H1 (cell line): ENCODE measurements at regions not wholly inside any gene's neighbourhood (a gene's known extent, or its start where the extent isn't known, plus 50 kb on each side); places are given as distances from the start of the nearest gene placed in this dataset.

Experiments used
- CEBPB ChIP-seq: IDR thresholded peaks from 2 replicates; pipeline ENCODE4 v1.6.1; 2012; ENCODE audit warnings: low read depth, low read length
- EP300 ChIP-seq, 2 experiments: IDR thresholded peaks; 1 replicate in 1 of 2; 2 replicates in 1 of 2; pipeline ENCODE4 v1.6.1; 2011 to 2012; ENCODE audit warnings: low read depth in 2 of 2, low read length in 2 of 2, mild to moderate bottlenecking in 2 of 2, borderline replicate concordance in 1 of 2, inconsistent platforms in 1 of 2, moderate library complexity in 1 of 2

GRCh38 chr11:130620548-130620947 is 172.1 kb downstream of the ADAMTS15 start:
- no peak for TF ChIP-seq EP300 (IDR thresholded peaks at IDR 0.05; ENCODE audit: borderline replicate concordance in 1 of 2, low read depth in 2 of 2, low read length in 2 of 2)
- TF ChIP-seq CEBPB: no peak
